ENCODE measurements at regions not wholly inside any gene's neighbourhood (a gene's known extent, or its start where the extent isn't known, plus 50 kb on each side); places are given as distances from the start of the nearest gene placed in this dataset.

GRCh38 chr21:38984568-38984967 lies 178.8 kb downstream of the ETS2 start:
- ATAC-seq (ENCODE audit: low FRiP score in 2 of 2) (peak in 1 of 2 donors; percentile 34), DNase-seq (no peak)
- Histone ChIP-seq H3K36me3 (no peaks in the 10 kb centered on the region), H3K27me3 (no peaks in the 10 kb centered on the region), H3K27ac (peak overlapping the region in 2 of 4 donors; percentile 52 to 69), H3K4me3 (no peak overlapping the region), H3K4me1 (peaks cover 25 to 50% (median 38%) of the 10 kb centered on the region in 4 donors), H3K9me3 (no peaks in the 10 kb centered on the region)
- no peak for TF ChIP-seq POLR2AphosphoS5 (IDR thresholded peaks at IDR 0.05)
- WGBS, 2 donors = 63 to 66% methylated on average over 4 of the region's 4 CpGs

DNA sequence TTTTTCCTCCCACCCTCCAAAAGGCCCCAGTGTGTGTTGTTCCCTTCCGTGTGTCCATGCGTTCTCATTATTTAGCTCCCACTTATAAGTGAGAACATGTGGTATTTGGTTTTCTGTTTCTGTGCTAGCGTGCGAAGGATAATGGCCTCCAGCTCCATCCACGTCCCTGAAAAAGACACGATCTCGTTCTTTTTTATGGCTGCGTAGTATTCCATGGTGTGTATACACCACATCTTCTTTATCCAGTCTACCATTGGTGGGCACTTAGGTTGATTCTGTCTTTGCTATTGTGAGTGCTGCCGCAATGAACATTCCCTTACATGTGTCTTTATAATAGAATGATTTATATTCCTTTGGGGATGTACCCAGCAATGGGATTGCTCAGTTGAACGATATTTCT lies 177.8 kb downstream of the ETS2 start:
- 76 to 83% methylated on average over 10 of the region's 10 CpGs for WGBS, 2 donors

GRCh38 chr21:38982804-38983203 lies 177.1 kb downstream of the ETS2 start:
- no peak for ATAC-seq (ENCODE audit: low FRiP score in 2 of 2)
- WGBS, 2 donors = 93 to 94% methylated on average over 9 to 11 of the region's 11 CpGs
- Histone ChIP-seq H3K4me3 (no peak overlapping the region), H3K27me3 (no peaks in the 10 kb centered on the region), H3K4me1 (peaks cover 20 to 33% (median 28%) of the 10 kb centered on the region in 4 donors), H3K27ac (no peak overlapping the region), H3K9me3 (no peaks in the 10 kb centered on the region), H3K36me3 (no peaks in the 10 kb centered on the region)
- TF ChIP-seq POLR2A (IDR thresholded peaks at IDR 0.05) (no peak), POLR2AphosphoS5 (IDR thresholded peaks at IDR 0.05) (no peak), EP300 (IDR thresholded peaks at IDR 0.05) (no peak), CTCF (IDR thresholded peaks at IDR 0.05) (no peak)
- no peak for DNase-seq

More for the DNA sequence above, 177.8 kb downstream of the ETS2 start:
- DNase-seq (no peak), ATAC-seq (ENCODE audit: low FRiP score in 2 of 2) (no peak)
- no peaks in the 10 kb centered on the region for H3K27me3 ChIP-seq
- peak overlapping the region in 1 of 4 donors; percentile 17 for H3K27ac ChIP-seq
- TF ChIP-seq POLR2AphosphoS5 (IDR thresholded peaks at IDR 0.05) (no peak), EP300 (IDR thresholded peaks at IDR 0.05) (no peak), POLR2A (IDR thresholded peaks at IDR 0.05) (no peak), CTCF (IDR thresholded peaks at IDR 0.05) (no peak)
- H3K36me3 ChIP-seq = no peaks in the 10 kb centered on the region
- H3K4me1 ChIP-seq = peaks cover 20 to 40% (median 33%) of the 10 kb centered on the region in 4 donors
- H3K4me3 ChIP-seq = no peak overlapping the region
- H3K9me3 ChIP-seq = no peaks in the 10 kb centered on the region

- WGBS, 2 donors = 69 to 74% methylated on average over 9 of the region's 9 CpGs
- Histone ChIP-seq H3K4me1 (peaks cover 16 to 26% (median 24%) of the 10 kb centered on the region in 4 donors), H3K9me3 (no peaks in the 10 kb centered on the region), H3K4me3 (no peak overlapping the region), H3K27me3 (no peaks in the 10 kb centered on the region), H3K36me3 (no peaks in the 10 kb centered on the region), H3K27ac (no peak overlapping the region)
- DNase-seq = no peak
- no peak for TF ChIP-seq POLR2AphosphoS5 (IDR thresholded peaks at IDR 0.05)
- TF ChIP-seq EP300 (IDR thresholded peaks at IDR 0.05) = no peak
- no peak for TF ChIP-seq POLR2A (IDR thresholded peaks at IDR 0.05)
- TF ChIP-seq CTCF (IDR thresholded peaks at IDR 0.05) = no peak
- ATAC-seq (ENCODE audit: low FRiP score in 2 of 2) = no peak
Observed at GRCh38 chr21:38982096-38982495, 176.4 kb downstream of the ETS2 start.

GRCh38 chr21:38980416-38981313 lies 174.9 kb downstream of the ETS2 start:
- H3K4me1 ChIP-seq = peaks cover 12 to 15% (median 14%) of the 10 kb centered on the region in 4 donors
- no peak for DNase-seq
- WGBS, 2 donors = 75 to 79% methylated on average over 12 to 18 of the region's 18 CpGs
- no peaks in the 10 kb centered on the region for H3K36me3 ChIP-seq
- no peaks in the 10 kb centered on the region for H3K27me3 ChIP-seq
- H3K9me3 ChIP-seq = no peaks in the 10 kb centered on the region
- no peak overlapping the region for H3K27ac ChIP-seq
- no peak for ATAC-seq (ENCODE audit: low FRiP score in 2 of 2)
- no peak for TF ChIP-seq POLR2AphosphoS5 (IDR thresholded peaks at IDR 0.05)
- no peak overlapping the region for H3K4me3 ChIP-seq

Data from upper lobe of left lung (tissue), 6 donors.